Skin of body (tissue), 1 donor: ENCODE measurements at regions not wholly inside any gene's neighbourhood (a gene's known extent, or its start where the extent isn't known, plus 50 kb on each side); places are given as distances from the start of the nearest gene placed in this dataset.

ENCODE experiments used
- DNase-seq: peaks from one replicate; lab custom pipeline; 2025; lab: John Stamatoyannopoulos, UW

DNA sequence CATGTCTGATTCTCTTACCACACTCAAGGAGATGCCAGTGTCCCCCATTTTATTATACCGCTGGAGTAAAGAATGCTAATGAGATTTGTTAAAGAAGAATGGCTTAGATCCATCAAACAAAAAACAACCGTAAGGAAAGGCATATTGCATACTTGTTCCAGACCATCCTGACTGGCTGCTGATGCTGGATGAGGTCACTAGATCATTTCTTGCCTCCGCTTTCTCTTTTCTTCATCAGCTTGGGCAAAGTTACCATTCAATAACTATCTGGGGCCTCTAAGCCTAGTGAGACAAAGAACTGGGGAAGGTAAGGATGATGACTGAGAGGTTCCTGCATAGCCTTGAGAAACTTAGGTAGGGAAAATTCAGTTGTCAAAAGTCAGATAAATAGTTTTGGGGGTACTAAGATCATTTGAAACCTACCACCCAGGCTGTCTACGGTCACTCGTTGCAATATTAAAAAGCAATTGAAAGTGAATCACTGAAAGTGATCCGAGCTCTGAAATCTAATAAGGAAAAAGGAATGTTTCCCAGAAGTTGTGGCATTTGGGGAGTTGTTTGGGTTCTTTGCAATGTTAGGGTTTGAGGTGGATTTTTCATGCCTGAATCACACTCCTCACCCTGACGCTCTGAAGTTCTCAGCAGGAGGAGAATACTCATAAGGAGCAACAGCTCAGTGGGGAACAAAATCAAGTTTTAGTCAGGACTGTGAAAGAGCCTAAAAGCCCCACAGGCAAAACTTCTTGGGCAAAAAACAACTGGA lies 176.8 kb downstream of the HHIPL2 start:
- DNase-seq: no peak

DNA sequence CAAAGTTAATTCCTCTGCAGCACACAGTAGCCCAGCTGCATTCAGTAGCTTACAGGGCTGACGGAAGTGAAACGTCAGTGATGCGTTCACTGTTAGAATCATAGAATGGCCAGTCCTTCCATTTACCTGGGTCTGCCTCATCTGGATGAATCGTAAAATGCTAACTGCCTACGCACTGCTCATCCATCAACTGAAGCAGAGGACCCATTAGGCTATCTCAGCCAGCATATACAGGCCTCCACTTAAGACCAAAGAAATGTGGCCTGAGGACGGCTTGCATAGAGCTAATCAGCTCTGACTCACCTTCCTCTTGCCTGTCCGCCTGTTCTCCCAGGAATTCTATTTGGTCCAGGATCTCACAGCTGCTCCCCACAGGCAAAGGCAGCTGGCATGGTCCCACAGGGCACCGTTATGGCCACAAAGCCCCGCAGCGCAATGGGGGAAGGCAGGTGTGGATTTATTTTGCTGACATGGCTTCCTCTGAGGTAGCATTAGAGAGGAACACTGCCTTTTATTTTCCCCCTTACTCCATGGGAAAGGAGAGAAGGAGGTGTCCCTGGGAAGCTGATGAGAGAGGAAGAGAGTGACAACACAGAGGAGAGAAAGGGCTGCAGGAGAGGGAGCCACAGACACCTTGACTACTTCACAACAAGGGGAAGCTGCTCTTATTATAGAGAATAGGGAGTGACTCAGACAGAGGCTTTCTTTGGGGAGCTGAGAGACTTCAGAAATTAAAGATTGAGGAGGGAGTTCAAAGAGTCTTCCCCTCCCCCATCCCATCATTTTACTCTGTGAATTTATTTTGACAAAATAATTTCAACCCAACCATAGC lies 177.6 kb downstream of the HHIPL2 start:
- no peak for DNase-seq

DNA sequence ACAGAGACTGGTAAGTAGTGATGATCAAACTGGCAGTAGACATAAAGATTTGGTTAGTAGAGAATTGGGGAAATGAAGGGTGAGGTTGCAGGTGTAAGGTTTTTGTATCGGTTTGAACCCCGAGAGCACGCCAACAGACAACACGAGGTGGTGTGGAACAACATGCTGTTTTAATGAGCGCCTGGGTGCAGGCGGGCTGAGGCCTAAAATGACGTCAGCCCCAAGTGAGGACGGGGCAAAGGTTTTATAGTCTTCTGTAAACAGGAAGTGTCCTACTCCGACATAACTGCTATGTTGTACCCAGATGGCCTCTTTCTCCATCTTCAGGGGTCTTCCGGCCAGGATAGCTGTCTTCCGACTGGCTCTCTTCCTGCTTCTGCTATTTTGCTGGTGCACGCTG lies 178.8 kb downstream of the HHIPL2 start:
- DNase-seq: no peak

GRCh38 chr1:222358100-222358499 lies 189.8 kb downstream of the HHIPL2 start:
- no peak for DNase-seq

DNA sequence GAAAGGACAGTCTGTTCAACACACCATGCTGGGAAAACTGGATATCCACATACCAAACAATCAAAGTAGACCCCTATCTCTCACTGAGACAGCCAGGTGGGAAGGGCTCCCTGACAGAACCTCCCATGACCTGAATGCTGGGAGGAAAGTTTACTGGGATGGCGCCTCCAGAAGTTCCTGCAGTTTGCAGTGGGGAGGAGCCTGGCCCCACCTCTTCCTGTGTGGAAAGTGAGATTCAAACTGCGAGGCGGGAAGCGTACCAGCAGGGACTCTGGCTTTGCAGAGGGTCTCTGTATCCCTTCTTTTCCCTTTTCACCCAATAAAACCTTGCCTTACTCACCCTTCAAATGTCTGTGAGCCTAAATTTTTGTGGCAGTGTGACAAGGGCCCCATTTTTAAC lies 190.7 kb downstream of the HHIPL2 start:
- DNase-seq: no peak

GRCh38 chr1:222347627-222348026 lies 200.3 kb downstream of the HHIPL2 start:
- DNase-seq: no peak

- DNase-seq: no peak
Observed at GRCh38 chr1:222346955-222347354, 200.9 kb downstream of the HHIPL2 start.

GRCh38 chr1:222339376-222339947 lies 208.4 kb downstream of the HHIPL2 start:
- DNase-seq: no peak

DNA sequence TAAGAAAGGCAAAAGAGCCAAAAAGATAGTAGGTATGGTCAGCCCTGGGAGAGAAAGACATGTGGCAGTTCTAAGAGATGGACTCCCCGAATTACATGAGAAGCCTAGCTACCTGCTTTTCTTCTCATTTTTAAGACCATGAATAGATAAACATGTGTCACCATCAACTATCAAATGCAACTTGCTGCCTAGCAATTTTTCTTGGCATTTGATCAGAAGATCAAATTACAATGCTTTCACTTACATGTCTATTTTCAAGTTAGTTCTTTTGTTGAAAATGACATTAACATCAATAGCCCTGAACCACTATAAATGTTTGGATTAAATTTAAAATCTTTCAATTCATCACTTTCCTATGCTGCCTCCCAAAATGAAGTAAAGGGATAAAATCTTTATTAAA lies 212.3 kb downstream of the HHIPL2 start:
- no peak for DNase-seq

GRCh38 chr1:222334026-222334680 lies 213.8 kb downstream of the HHIPL2 start:
- no peak for DNase-seq

DNA sequence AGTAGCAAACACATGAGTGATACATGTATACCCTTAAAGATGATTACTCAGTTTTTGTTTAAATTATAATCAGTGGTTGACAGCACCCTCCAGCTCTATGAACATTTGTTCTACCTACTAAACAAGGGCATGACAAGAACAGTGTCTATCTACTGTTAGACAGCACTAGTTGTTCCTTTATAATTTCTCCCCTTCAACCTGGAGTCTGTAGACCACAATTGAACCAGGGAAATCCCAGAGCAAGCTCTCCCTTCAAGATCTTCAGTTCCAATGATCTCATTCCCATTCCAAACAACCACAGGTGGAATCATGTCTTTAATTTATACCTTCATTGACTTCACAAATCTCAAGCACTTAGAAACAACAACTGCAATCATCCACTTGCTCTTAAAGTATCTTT lies 216.1 kb downstream of the HHIPL2 start:
- DNase-seq: no peak

- DNase-seq: no peak
Observed at GRCh38 chr1:222331340-222331739, 216.6 kb downstream of the HHIPL2 start.

DNA sequence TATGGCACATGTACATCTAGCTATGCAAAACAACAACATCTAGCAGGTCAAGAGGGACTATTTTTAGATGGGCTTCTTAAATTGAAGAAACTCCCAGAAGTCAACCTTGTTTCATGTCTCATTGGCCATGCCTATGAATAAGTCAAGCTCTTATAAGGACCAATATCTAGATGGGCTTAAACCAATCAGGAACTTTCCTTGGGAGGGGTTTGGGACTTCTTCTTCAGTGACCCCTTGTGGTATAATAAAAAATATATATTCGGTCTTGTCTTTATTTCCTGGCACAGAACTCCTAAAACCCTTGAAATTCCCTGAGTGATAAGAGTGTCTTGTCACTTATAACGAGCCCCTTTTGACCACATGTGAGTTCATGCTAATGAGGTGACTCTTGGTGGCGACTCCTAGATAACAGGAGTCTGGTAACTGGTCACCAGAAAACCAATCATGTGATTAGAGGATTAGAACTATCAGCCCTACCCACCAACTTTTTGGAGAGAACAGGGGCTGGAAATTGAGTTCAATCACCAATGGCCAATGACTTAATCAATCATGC lies 218.3 kb downstream of the HHIPL2 start:
- DNase-seq: no peak

- no peak for DNase-seq
Observed at GRCh38 chr1:222326710-222327036, 221.2 kb downstream of the HHIPL2 start.

GRCh38 chr1:222326006-222326709 lies 221.7 kb downstream of the HHIPL2 start:
- DNase-seq: no peak

DNA sequence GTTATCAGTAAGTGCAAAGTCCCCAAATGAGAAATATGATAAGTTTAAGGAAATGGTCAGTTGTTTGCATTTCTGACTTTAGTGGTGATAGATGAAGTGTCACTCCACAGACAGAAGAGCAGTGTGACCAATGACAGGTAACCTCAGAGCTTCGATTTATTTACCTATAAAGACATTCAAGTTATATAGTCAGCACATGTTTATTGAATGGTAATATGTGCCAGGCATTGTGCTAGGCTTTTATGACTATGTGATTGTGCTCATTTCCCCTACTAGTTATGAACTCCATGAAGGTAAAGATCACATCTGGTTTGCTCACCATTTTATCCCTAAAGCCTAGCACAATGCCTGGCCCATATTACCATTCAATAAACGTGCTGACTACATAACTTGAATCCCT lies 222.4 kb downstream of the HHIPL2 start:
- DNase-seq: no peak

- no peak for DNase-seq
Observed at GRCh38 chr1:222314839-222315238, 233.1 kb downstream of the HHIPL2 start.

- peak; percentile 58 for DNase-seq
Observed at GRCh38 chr1:222310836-222311235, 237.1 kb downstream of the HHIPL2 start.

GRCh38 chr1:222307621-222308020 lies 240.3 kb downstream of the HHIPL2 start:
- DNase-seq: no peak

GRCh38 chr1:222306512-222306911 lies 241.4 kb downstream of the HHIPL2 start:
- DNase-seq: no peak

- DNase-seq: no peak
Observed at GRCh38 chr1:222306011-222306410, 241.9 kb downstream of the HHIPL2 start.
